NCI-H1105 treated with DMSO at 0.1 percent for 48 hours (cell line): ENCODE measurements at regions not wholly inside any gene's neighbourhood (a gene's known extent, or its start where the extent isn't known, plus 50 kb on each side); places are given as distances from the start of the nearest gene placed in this dataset.

ENCODE experiments used
- DNase-seq: peaks from one replicate; lab custom pipeline; 2025; lab: John Stamatoyannopoulos, UW

DNA sequence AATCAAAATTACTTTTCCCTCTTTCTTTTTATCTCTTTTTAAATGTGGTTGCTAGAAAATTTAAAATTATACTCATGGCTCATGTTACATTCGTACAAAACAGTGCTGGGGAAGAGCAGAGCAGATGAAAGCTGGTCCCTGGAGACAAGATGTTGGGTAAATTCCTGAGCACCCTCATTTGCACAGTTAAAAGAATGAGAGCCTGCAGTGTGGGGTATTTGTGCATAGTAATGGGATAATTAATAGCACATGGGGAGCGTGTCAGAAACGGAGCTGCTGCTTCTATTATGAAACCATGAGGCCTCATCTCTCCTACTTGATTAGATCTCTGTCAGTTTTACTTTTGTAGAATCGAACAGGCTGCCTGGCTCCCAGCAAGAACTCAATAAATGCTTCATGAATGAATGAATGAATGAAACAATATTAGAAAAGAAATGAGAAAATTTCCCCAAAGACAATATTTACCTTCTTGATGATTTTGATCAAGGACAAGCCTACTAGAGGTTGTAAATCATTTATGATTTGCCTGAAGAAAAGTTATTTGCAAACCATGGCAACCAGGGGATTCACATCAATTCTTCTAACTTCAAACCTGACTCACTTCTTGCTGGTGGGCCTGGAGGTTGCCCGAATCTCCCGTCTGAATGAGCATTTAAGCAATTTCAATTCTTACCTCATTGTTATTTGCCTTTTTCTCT lies 177.2 kb upstream of the TUT7 start:
- no peak for DNase-seq

DNA sequence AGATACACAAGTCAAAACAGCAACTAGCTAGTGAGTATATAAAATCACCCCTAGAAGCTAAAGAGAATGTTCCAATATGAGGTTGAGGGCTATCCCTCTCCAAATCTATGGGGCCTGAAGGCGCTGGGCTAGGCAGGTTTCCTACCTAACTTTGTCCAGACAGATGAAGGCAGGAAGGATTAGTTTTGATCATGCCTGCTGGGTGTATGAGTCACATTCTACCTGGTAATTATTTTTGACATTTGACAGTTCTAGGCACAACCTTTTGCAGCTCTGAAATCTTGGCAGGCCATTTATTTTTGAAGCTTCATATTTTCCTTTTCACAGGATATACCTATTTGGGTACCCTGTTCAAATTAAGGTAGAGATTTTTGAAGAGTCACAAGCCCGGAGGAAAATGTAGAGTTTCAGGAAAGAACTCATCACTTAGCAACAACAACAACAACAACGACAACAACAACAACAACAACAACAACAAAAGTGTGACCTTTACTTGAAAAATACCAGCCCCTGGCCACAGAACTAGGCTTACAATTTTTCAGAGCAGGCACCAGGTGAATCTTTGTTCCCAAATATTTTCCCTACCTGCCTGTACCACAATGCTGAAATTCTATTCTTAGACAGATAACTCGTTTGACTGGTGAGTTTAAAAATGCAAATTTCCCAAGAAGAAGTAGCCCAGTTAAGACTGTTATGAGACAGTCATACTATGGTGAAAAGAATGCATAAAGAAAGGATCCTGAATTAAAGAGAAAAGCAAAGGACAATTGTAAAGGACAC lies 175.5 kb upstream of the TUT7 start:
- no peak for DNase-seq

DNA sequence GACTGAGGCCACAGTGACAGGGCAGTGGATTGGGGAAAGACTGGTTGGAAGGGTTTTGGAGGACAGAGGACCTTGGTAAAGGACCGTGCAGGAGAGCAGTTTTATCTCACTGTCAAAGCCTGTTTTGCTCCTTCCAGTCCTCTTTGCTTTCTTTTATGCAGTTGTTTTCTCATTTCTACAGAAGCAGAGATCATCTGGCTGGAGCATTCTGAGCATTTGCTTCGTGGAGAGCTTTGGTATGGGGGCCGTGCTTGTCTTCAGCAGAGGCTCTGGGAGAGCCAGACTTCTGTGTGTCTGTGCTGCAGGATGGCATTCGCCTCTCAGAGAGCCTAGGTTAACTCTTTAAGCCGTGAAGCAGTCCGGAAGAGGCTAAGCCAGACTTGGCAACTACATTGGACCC lies 171.8 kb upstream of the TUT7 start:
- no peak for DNase-seq

DNA sequence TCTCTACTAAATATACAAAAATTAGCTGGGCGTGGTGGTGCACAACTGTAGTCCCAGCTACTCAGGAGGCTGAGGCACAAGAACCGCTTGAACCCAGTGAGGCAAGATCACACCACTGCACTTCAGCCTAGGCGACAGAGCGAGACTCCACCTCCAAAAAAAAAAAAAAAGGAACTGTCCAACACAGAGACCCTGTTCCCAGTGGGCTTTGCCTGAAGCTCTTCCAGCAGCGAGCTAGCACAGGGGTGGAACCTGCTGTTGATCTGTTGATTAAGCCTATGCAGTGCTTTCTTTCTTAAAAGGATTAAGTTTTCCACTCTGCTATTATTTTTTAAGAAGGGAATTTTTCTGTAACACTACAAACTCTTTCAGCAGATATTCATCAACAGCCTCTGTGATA lies 171.0 kb upstream of the TUT7 start:
- DNase-seq: no peak

DNA sequence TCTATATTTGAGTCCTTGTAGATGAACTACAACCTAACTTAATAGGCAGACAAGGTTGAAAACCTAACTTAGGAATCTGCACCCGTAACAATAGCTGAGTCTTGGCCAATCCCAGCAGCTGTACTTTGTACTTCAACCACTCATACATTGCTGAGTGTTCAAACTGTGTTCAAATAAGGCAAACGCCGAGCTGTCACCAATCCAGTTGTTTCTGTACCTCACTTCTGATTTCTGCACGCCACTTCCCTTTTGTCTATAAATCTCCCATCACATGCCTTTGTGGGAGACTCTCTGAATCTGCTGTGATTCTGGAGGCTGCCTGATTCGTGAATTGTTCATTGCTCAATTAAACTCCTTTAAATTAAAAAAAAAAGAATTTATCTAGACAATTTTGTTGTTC lies 167.8 kb upstream of the TUT7 start:
- no peak for DNase-seq

DNA sequence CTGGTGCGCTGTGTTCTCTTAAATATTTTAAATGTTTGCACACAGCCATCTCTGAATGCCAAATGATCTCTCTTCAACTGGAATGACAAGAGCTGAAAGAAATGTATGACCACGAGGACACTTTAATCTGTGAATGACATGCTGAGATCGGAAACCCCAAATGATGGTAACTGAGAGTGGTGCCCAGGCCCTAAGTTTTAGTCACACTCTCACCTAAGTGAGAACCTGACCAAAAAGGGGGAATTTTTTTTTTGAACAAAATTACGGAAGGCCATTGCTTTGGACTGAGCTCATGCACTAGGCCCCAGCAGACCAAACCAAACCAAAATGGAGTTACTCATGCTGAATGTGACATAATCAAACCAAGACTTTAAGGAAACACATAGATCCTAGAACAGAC lies 167.1 kb upstream of the TUT7 start:
- DNase-seq: no peak

DNA sequence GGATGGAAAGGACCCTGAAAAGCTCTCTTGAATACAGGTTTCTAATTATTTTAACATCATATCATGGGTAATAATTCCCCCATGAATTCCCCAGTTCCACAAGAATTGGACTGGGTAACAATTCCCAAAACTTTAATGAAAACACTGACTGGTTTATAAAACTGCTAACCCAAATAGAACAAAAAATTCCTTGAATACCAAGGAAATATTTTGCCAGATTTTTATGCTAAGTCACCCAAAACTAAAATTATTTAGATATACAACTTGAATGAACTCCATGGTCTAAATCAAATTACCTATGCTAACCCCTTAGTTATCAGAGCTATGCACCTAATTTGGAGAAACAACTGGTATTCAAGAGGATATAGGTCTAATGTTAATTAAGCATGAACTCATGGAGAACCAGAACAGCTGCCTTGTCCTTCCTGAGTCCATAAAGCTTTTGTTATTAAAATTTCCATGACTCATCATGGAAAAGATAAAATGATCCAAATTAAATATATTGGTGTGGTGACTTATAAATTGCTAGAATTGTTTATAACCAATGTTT lies 164.9 kb upstream of the TUT7 start:
- no peak for DNase-seq

DNA sequence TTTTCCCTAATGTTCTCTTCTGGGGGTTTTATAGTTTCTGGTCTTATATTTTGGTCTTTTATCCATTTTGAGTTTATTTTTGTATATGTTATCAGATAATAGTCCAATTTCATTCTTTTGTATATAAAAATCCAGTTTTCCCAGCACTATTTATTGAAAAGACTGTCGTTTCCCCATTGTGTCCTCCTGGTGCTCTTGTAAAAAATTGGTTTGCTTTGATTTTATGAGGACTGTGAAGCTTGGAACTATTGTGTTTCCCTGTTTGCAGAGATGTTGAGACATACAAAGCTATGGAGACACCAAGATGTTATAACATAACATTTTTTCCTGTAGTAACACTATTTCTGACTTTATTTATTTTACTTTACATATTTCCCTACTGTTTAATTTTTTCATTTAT lies 163.3 kb upstream of the TUT7 start:
- no peak for DNase-seq

DNA sequence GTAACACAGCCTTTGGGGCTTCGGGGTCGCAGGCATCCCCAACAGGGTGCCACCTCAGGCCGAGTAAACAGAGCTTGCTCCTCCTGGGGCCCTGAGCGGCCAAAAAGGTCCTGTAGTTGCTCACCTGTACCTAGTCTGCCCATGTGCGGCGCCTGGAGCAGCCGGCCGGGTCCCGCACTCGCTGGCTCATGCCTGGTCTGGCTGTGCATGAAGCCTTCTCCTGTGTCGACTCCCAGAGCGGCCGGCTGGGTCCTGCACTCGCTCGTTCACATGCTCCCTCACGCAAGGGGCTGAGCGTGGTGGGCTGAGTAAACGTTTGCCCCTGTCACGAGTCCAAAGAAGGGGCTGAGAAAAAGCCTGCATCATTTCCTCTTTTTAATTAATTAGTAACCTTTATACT lies 162.4 kb upstream of the TUT7 start:
- no peak for DNase-seq

DNA sequence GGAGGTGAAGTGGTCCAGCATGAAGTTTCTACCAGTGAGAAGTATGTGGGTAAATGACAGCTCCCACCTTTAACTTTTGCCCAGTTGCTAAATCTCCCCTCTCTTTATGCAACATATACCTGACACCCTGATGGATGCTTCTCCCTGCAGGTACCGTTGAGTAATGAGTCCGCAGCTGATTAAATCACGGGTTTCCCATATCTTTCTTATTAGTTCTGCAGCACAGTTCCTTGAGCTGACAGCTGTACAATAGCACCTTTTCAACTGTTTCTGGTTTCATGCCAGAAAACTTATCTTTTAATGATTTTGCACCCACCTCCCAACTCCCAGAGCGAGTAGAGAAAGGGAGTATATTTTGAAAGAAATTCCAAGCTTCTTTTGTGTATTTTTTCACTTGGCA lies 161.0 kb upstream of the TUT7 start:
- DNase-seq: no peak

DNA sequence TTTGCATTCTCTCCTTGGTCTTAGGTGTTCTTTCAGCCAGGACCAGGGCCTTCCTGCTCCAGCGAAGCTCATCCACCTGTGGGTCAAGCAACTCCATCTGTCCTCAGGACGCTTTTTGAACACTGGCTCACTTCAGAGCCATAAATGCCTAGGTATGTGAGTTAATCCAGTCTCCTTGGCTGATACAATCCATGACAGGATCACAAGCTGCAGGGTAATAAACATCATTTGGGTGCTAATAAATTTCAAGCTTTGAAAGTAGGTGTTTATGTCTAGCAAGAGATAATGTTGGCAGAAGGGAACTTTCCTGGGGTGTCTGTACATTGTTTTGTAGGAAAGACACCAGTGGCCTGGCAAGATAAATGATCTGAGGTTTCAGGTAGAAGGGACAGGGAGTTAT lies 159.2 kb upstream of the TUT7 start:
- no peak for DNase-seq

DNA sequence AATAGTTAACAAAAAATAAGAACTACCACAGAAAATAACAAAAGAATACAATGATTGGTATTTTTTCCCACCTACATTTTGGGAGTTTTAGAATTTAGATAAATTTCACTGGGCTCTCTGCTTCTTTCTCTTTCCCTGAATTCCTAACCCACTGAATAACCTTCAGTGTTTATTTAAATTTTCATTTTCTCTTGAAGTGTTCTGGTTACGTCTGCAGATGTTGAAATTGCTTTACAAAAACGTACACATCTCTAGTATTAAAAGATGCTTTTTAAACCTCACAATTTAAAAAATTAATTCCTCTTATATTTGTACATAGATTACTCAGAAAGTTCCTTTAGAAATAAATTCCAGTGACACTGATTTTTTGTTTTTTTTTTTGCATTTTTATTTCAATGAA lies 158.7 kb upstream of the TUT7 start:
- no peak for DNase-seq

DNA sequence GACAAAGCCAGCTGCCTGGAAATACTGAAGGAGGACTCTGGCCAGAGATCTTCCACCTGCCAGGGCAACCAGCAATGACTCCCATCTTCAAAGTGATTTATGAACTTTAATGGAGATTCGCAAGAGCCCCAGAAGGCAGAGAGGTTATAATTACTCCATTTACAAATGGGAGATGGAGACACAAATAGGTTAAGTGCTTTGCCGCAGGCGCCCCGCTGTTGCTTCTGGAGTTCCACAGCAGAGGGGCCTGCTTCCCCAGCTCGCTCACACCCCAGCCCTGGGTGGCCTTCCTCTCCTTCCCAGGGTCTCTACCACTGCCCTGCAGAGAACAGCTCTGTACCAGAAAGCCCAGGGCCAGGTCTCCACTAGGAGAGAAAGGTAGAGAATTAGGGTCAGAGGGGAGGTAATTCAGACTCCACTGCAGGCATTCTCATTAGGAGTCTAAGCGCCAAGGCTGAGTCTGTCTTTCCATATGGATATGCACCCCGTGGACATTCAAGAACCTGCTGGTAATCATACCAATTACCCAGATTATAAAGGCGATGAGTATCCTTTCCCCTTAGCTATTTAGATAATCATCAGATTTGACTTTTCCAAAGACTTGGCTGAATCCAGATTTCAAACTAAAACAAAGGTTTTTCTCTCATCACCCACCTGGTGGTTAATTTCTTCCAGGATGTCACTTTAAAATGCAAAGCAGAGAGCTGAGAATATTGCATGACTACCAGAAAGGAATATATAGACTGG lies 157.6 kb upstream of the TUT7 start:
- DNase-seq: peak; percentile 79

DNA sequence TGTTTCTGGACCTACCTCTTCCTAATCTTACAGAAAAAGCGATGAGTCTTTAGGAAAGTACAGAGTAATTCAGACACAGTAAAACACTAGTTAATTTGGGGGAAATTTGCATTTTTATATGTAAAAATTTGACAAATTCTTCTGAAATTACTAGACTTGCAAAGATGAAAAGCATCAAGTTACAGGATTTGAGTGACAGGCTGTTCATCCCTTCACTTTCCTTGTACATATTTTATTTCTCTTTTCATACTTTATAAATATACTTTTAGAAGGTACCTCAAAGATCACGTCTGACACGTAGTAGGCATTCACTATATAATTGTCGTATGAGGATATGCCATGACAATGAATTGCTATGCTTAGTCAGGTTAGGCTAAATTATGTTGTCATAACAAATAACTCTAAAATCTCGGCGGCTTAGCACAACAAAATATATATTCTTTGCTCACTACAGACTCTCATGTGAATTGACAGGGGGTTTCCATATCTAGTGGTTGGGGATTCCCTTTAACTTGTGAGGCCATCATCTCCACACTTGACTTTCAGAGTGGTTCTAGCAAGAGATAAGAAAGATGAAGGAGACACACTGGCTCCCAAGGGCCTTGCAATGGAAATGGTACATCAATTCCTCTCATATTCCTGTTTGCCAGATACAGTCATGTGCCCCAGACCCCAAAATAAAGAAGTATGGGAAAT lies 154.1 kb upstream of the TUT7 start:
- DNase-seq: no peak

DNA sequence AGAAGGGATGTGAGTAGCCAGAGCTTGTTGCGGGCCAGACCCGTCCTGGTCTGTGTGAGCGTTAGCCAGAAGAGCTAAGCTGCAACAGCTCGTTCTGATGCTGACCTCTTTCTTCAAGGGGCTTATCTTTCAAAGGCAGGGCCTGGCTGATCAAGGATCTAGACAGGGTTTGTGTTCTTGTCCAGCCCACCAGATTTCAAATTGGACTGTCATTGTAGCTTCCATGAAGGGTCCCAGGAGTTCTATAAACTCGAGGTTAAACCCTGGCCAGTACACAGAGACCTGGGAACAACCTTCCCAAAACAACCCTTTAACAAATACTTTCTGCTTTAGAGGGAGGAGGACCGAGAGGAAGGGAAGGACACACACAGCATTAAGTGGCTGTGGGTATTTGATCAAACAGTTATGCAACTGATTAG lies 153.0 kb upstream of the TUT7 start:
- no peak for DNase-seq

DNA sequence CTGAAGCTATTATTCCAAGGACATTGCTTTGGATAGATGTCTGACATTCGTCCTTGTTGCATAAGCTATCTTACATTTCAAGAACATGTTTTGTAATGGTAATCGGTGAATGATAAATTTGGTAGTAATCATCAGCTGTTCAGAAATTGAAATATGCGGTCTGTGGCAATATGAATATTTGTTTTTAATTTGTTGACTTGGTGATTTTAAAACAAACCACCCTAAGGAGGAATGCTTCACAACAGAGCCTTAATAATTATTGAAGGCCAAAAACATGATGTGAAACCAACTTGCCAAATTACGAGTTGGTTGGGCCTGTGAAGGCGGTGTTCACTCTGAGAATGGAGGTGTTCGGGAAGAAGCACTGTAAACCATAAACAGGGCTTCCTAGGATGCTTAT lies 149.7 kb upstream of the TUT7 start:
- no peak for DNase-seq

DNA sequence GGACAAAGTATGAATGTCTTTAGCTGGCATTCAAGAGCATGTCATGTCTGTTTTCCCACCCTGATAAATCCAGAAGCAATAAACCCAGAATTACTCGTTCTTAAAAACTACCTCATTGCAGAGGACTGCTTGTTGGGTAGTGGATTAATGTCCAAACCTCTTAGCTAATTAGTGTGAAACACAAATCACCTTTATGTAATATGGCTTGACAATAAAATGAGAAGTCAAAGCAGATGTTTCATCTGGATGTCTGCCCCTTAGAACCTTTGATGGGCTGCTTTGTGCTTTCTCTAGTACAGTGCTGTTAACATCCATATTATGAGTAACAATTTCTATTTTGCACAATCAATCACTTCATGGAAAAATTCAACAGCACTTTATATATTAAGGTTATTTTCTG lies 149.1 kb upstream of the TUT7 start:
- no peak for DNase-seq

DNA sequence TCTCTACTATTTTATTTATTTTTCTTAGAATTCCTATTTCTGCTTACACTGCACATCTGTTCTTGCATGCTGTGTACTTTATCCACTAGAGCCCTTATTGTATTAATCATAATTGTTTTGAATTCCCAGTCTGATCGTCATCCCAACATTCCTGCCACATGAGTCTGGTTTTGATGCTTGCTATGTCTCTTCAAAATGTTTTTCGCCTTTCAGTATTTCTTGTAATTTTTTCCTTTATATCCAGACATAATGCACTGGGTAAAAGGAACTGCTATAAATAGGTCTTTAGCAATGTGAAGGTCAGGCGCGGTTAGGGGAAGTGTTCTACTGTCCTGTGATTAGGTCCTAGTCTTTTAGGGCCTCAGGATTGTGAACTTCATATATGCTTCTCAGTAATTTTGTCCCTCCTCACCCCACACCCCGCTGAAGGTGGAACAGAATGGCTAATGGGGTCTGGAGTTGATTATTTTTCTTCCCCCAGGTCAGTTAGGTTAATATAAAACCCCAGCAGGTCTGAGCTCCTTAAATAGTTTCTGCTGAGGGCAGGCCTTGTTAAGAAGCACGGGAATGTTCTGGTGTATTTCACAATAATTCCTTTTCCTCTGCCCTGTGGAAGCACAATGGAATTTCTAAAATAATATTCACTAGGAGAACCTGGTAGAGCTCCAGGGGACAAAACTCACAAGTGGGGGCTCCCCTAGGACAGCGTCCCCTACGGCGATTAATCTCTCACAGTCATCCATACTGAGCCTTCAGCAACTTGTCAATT lies 146.6 kb upstream of the TUT7 start:
- no peak for DNase-seq

DNA sequence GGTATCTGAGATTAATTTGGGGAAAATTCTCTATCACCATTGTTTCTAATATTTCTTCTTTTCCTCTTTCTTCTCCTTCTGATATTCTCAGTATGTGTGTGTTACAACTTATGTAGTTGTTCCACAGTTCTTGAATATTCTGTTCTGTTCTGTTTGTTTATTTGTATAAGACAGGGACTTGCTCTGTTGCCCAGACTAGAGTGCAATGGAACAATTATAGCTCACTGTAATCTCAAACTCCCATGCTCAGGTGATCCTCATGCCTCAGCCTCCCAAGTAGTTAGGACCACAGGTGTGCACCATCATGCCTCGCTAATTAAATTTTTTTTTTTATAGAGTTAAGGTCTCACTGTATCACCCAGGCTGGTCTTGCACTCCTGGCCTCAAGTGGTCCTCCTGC lies 145.8 kb upstream of the TUT7 start:
- DNase-seq: no peak

DNA sequence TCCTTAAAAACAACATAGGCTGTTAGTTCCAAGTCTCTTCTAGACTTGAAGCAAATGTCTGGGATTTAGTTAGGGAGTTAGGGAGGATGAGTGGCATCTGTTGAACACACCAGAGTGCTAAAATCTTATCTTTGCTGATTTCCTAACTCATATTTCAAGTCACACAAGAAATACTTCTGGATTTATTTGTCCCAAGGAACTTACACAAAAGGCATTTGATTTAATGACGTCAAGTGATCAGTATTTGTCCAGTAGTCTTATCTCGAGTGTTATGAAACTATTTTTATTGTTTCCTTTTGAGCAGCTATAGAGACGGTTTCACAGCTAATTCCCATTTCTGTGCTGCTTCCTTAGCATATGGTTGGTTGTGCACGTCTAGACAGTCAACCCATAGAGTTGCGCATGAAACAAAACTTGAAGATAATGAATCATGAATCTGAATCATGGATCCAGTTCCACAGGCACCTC lies 140.5 kb upstream of the TUT7 start:
- DNase-seq: no peak
